Endothelial cell of umbilical vein (primary cell): ENCODE measurements at regions not wholly inside any gene's neighbourhood (a gene's known extent, or its start where the extent isn't known, plus 50 kb on each side); places are given as distances from the start of the nearest gene placed in this dataset.

Source experiments
- BruUV-seq: library from RNA; stranded (reverse); fragments of 400-500 nt; replicated peaks from 2 replicates; lab custom pipeline; 2021; lab: Mats Ljungman, UMichigan
- CTCF ChIA-PET: fragments of 300-600, 350-600 bp; sonication (Branson Sonifier 250); formaldehyde crosslinking; loops from one replicate; lab custom pipeline; 2021; ENCODE audit warnings: antibody characterized with exemption, inconsistent platforms; lab: Charles Lee
- POLR2A ChIA-PET: fragments of 300-600, 350-600 bp; sonication (Branson Sonifier 250); formaldehyde crosslinking; loops from one replicate; lab custom pipeline; 2021; ENCODE audit warnings: antibody characterized with exemption, inconsistent platforms; lab: Charles Lee
- DNase-seq: peaks from one replicate; pipeline ENCODE4 v3.0.0-alpha.2; 2011; ENCODE audit warnings: low read depth, low spot score
- FAIRE-seq: peaks from 2 replicates; lab custom pipeline; 2011; peaks lifted over from hg19 to GRCh38; lab: Jason Lieb, UNC
- H2AFZ ChIP-seq: 2 replicates; pipeline ENCODE4 v1.6.0; 2012; ENCODE audit warnings: low read depth, low read length, control low read depth, inconsistent platforms
- H3K27ac ChIP-seq: 2 replicates; pipeline ENCODE4 v1.5.1; 2011; ENCODE audit warnings: low read depth, mild to moderate bottlenecking, control low read depth, low read length, moderate library complexity; ENCODE audit not compliant: insufficient read depth
- H3K27me3 ChIP-seq, 2 experiments: 2 replicates each; pipeline versions ENCODE4 v1.6.0 to v1.6.1; 2011; ENCODE audit warnings: low read length in 2 of 2, mixed read lengths in 1 of 2; ENCODE audit not compliant: control insufficient read depth in 2 of 2, insufficient read depth in 2 of 2
- H3K36me3 ChIP-seq, 2 experiments: 2 replicates in 1 of 2; 3 replicates in 1 of 2; pipeline ENCODE4 v1.5.1; 2011; ENCODE audit warnings: low read length in 2 of 2, mild to moderate bottlenecking in 1 of 2, moderate library complexity in 1 of 2; ENCODE audit not compliant: control insufficient read depth in 2 of 2, insufficient read depth in 2 of 2; ENCODE audit errors: extremely low read depth in 1 of 2
- H3K4me1 ChIP-seq: 3 replicates; pipeline ENCODE4 v1.5.1; 2011; ENCODE audit warnings: mild to moderate bottlenecking, low read length; ENCODE audit not compliant: control insufficient read depth, insufficient read depth; ENCODE audit errors: extremely low read depth
- H3K4me2 ChIP-seq: 2 replicates; pipeline ENCODE4 v1.6.1; 2011; ENCODE audit warnings: low read length, control low read depth, mixed read lengths; ENCODE audit not compliant: insufficient read depth
- H3K4me3 ChIP-seq, 3 experiments: fragments of 200-600 bp in 1 of 3; sonication (generic), shearing (Covaris generic) in 1 of 3; replicated peaks in 1 of 3; 2 replicates each; pipeline ENCODE4 v1.5.1; 2011 to 2016; ENCODE audit warnings: control low read depth in 3 of 3, low read length in 3 of 3, mild to moderate bottlenecking in 2 of 3, inconsistent platforms in 1 of 3, low read depth in 1 of 3, moderate library complexity in 1 of 3; ENCODE audit not compliant: insufficient read depth in 1 of 3
- H3K79me2 ChIP-seq: 2 replicates; pipeline ENCODE4 v1.6.0; 2012; ENCODE audit warnings: low read length, inconsistent platforms; ENCODE audit not compliant: control insufficient read depth, insufficient read depth
- H3K9ac ChIP-seq: replicated peaks from 2 replicates; pipeline ENCODE3; 2011; ENCODE audit warnings: low read length, control low read depth; ENCODE audit not compliant: insufficient read depth; ENCODE audit errors: extremely low read depth
- H3K9me1 ChIP-seq: replicated peaks from 3 replicates; pipeline ENCODE4 v1.6.0; 2011; ENCODE audit warnings: mild to moderate bottlenecking, low read length; ENCODE audit not compliant: control insufficient read depth, insufficient read depth; ENCODE audit errors: extremely low read depth
- H3K9me3 ChIP-seq: replicated peaks from 2 replicates; pipeline ENCODE4 v1.5.1; 2012; ENCODE audit warnings: low read length, inconsistent platforms; ENCODE audit not compliant: control insufficient read depth, insufficient read depth
- H4K20me1 ChIP-seq: replicated peaks from 2 replicates; pipeline ENCODE3; 2011; ENCODE audit warnings: mild to moderate bottlenecking, low read length; ENCODE audit not compliant: control insufficient read depth, insufficient read depth; ENCODE audit errors: extremely low read depth
- EZH2 ChIP-seq: IDR thresholded peaks from 2 replicates; pipeline ENCODE4 v1.6.1; 2012; ENCODE audit warnings: borderline replicate concordance, low read depth, mild to moderate bottlenecking, moderate library complexity, low read length, inconsistent platforms; ENCODE audit not compliant: severe bottlenecking
- FOS ChIP-seq: IDR thresholded peaks from 2 replicates; pipeline ENCODE4 v1.6.1; 2011; ENCODE audit warnings: mild to moderate bottlenecking, low read length, moderate library complexity, borderline replicate concordance; ENCODE audit not compliant: insufficient read depth
- GATA2 ChIP-seq: IDR thresholded peaks from 2 replicates; pipeline ENCODE4 v1.7.0; 2011; ENCODE audit warnings: low read depth, mild to moderate bottlenecking, moderate library complexity, mixed read lengths, low read length; ENCODE audit not compliant: insufficient read length, insufficient read depth
- JUN ChIP-seq: IDR thresholded peaks from 2 replicates; pipeline ENCODE4 v1.6.1; 2011; ENCODE audit warnings: borderline replicate concordance, low read depth; ENCODE audit not compliant: insufficient read length, insufficient read depth
- MYC ChIP-seq: IDR thresholded peaks from one replicate; pipeline ENCODE4 v1.6.1; 2011; ENCODE audit warnings: mild to moderate bottlenecking, low read depth, low read length
- POLR2A ChIP-seq: IDR thresholded peaks from 2 replicates; pipeline ENCODE4 v1.6.1; 2012; ENCODE audit warnings: low read depth, mild to moderate bottlenecking, control low read depth, low read length
- POLR2AphosphoS5 ChIP-seq: IDR thresholded peaks from 2 replicates; pipeline ENCODE4 v1.6.1; 2012; ENCODE audit warnings: low read depth, mild to moderate bottlenecking, control low read depth, low read length, moderate library complexity; ENCODE audit not compliant: insufficient read depth
- dilution Hi-C: fragments of 300-500 bp; cut with MboI; formaldehyde crosslinking; loops from one replicate; pipeline ENCODE4 v1.15.0; 2019; ENCODE audit warnings: low sequenced_read_pairs; ENCODE audit not compliant: extremely low pct_ligation_motif_present
- intact Hi-C: fragments of 100-400 bp; cut with micrococcal nuclease; formaldehyde crosslinking; loops from one replicate; pipeline ENCODE4 v1.10.0; 2022
- TF ChIP-seq, protein P1 (sequence below): IDR thresholded peaks from 2 replicates; pipeline ENCODE4 v1.6.1; 2011; ENCODE audit not compliant: insufficient read depth, insufficient read length
- TF ChIP-seq, protein P2 (sequence below), 2 donors: IDR thresholded peaks; 1 replicate in 1 of 2; 2 replicates in 1 of 2; pipeline ENCODE4 v1.5.1; 2011; ENCODE audit warnings: low read length in 2 of 2, mild to moderate bottlenecking in 2 of 2, moderate library complexity in 2 of 2, control low read depth in 1 of 2, inconsistent platforms in 1 of 2, low read depth in 1 of 2; ENCODE audit not compliant: insufficient read depth in 1 of 2; ENCODE audit errors: extremely low read depth in 1 of 2

DNA sequence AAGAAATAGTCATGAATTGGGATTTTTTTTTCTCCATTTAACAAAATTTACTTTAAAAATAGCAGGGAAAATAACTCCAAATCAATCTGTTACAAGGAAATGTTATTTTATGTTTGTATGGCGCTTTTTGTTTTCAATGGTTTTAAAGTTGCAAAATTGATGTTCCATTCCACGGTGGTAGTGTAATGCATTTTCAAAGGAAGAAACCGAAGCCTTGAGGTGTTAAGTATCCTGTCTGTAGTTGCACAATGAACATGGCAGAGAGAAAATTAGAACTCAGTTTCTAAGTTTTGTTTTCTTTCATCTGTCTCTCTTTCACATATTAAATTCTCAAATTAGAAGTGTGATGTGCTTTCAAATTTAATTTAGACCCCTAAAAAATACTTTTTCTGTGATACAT, 841.8 kb downstream of the USP25 start:
- POLR2A ChIA-PET, result no interaction called here
- CTCF ChIA-PET, result no interaction called here
- H3K27ac ChIP-seq, result no peak overlapping the region

More for the DNA sequence above, 841.8 kb downstream of the USP25 start:
- Histone ChIP-seq H3K9me3 (no peaks in the 10 kb centered on the region), H3K4me1 (peaks cover 18% of the 10 kb centered on the region), H3K27me3 (no peaks in the 10 kb centered on the region), H3K4me3 (no peak overlapping the region), H4K20me1 (no peaks in the 10 kb centered on the region), H2AFZ (no peak overlapping the region), H3K9ac (no peak overlapping the region), H3K36me3 (no peaks in the 10 kb centered on the region), H3K9me1 (no peaks in the 10 kb centered on the region), H3K4me2 (no peak overlapping the region), H3K79me2 (no peaks in the 10 kb centered on the region)
- intact Hi-C loops (no loop called here), dilution Hi-C loops (no loop called here)
- no peak for FAIRE-seq
- DNase-seq, result no peak
- TF ChIP-seq POLR2A (no peak), FOS (no peak), POLR2AphosphoS5 (no peak), JUN (no peak), GATA2 (no peak), EZH2 (no peak), MYC (no peak)
- TF ChIP-seq, protein P1, sequence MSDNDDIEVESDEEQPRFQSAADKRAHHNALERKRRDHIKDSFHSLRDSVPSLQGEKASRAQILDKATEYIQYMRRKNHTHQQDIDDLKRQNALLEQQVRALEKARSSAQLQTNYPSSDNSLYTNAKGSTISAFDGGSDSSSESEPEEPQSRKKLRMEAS, result no peak
- TF ChIP-seq, protein P2, sequence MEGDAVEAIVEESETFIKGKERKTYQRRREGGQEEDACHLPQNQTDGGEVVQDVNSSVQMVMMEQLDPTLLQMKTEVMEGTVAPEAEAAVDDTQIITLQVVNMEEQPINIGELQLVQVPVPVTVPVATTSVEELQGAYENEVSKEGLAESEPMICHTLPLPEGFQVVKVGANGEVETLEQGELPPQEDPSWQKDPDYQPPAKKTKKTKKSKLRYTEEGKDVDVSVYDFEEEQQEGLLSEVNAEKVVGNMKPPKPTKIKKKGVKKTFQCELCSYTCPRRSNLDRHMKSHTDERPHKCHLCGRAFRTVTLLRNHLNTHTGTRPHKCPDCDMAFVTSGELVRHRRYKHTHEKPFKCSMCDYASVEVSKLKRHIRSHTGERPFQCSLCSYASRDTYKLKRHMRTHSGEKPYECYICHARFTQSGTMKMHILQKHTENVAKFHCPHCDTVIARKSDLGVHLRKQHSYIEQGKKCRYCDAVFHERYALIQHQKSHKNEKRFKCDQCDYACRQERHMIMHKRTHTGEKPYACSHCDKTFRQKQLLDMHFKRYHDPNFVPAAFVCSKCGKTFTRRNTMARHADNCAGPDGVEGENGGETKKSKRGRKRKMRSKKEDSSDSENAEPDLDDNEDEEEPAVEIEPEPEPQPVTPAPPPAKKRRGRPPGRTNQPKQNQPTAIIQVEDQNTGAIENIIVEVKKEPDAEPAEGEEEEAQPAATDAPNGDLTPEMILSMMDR (IDR thresholded peaks at IDR 0.05; ENCODE audit: extremely low read depth in 1 of 2, insufficient read depth in 1 of 2, low read depth in 1 of 2, low read length in 2 of 2), result no peak
- no TSS peak for BruUV-seq
